NCI-H69 (cell line): ENCODE measurements at regions not wholly inside any gene's neighbourhood (a gene's known extent, or its start where the extent isn't known, plus 50 kb on each side); places are given as distances from the start of the nearest gene placed in this dataset.
"Not testable (repeated sequence)": the region's sequence is repeated elsewhere in the genome, so short reads cannot be mapped to it uniquely, and the experiment has no call there.

Experiments used
- DNase-seq: peaks from one replicate; lab custom pipeline; 2025; lab: John Stamatoyannopoulos, UW

DNA sequence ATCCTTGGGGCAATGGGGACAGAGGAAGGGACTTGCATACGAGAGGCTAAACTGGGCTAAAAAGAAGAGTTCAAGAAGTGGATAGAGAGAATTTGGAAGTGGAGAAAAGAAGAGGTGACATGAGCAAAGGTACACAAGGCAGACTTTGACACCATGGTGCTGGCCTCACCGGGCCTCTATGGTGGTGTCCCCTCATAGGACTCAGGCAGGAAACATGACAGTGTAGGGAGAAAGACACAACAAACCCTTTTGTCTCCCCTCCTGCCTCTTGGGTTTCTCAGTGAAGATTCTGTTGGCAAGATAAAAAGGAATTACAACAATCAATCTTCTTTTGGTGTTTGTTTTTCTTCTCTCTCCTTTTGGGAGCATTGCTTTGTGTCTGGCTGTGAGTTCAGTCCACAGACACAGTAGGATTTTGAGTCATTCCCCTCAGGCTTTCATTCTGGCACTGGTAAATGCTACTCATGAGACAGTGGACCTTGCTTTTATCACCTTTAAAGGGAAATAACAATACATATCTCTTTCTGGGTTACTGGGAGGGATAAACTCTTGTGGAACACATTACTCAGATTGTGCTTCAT, 827.7 kb downstream of the TNS3 start:
- no peak for DNase-seq

- no peak for DNase-seq
Measured at GRCh38 chr7:46753662-46754061, 828.2 kb downstream of the TNS3 start.

DNA sequence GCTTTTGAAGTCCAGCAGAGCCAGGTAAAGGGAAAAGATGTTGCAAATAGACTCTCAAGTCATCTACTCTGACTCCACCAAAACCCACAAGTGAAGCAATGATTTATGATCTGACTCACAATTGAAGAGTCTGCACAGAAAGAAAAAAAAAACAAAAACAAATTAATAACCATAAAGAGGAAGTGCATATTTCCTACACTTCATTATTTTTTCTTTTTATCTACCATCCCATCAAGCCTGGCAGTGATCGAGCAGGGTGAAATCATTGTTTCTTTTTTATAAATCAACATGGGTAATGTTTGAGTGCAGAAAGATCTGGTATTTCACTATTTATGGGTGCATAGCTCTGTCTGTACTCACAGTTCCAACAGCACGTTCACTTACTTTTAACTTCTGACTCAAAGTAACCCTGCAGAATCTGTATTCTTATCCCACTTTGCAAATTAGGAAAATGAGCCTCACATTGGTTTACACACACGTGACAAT, 829.0 kb downstream of the TNS3 start:
- no peak for DNase-seq

DNA sequence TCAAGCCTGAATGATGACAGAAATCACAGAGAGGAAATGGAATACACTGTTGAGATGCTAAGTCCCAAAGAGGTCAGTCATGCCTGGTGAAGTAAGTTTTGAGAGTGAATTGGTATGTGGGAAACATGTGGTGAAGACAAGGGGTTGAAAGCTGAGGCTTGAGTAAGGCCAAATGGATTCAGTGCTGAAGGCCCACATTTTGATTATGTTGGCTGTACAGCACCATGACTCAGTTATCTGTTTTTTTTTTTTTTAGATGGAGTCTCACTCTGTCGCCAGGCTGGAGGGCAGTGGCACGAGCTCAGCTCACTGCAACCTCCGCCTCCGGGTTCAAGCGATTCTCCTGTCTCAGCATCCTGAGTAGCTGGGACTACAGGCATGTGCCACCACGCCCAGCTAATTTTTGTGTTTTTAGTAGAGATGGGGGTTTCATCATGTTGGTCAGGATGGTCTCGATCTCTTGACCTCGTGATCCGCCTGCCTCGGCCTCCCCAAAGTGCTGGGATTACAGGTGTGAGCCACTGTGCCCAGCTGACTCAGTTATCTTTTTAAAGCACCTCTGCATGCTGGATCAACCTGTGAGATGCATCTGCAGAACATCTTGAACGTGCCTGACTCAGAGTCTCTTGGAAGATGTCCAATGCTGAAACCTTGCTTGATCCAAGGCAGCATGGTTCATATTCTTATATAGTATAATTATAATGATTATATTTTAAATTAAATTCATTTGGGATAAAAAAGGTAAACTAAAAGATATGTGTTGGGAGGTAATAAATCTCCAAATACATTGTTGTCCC, 829.8 kb downstream of the TNS3 start:
- not testable (repeated sequence) for DNase-seq

GRCh38 chr7:46751471-46751870, 830.4 kb upstream of the IGFBP3 start:
- no peak for DNase-seq

- no peak for DNase-seq
Measured at GRCh38 chr7:46750321-46750865, 829.3 kb upstream of the IGFBP3 start.

- no peak for DNase-seq
Measured at GRCh38 chr7:46747869-46748576, 827.0 kb upstream of the IGFBP3 start.

DNA sequence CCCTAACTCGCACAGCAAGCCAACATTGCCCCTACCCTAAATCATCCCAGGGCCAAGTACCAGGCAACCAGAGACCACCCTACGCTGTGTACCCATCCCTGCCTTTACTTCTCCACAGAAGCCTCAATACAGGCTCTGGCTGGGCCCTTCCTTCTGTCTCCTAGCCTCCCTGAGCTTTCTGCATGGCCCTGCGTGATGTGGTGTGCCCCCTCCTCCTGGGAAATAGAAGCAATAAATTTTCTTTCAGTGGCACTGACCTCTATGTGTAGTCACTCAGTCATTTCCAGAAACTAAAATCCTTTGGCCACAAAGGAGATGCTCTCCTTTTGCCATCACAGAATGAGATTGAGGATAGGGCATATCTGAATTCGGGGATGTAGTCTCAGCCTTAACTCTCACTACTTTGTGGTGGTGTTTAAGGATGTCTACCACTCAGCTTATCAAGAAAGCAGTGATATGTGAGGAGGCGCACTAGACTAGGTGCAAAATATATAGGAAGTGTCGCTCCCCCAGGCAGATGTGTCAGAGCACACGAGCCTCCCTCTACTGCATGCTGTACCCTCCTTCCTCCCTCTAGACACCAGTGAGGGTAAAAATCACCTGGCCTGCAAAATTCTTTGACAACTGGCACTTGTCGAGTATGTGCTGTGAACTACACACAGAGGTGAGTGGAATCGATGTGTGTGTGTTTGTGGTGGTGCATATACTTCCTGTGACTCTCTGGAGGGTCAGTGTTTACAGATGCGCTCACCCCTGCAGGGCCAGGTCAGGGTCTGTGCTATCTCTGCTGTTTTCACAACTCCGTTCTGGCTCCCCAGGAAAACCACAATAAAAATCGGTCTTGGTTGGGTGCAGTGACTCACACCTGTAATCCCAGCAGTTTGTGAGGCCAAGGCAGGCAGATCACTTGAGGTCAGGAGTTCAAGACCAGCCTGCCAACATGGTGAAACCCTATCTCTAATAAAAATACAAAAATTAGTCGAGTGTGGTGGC, 825.9 kb upstream of the IGFBP3 start:
- DNase-seq, result no peak

DNA sequence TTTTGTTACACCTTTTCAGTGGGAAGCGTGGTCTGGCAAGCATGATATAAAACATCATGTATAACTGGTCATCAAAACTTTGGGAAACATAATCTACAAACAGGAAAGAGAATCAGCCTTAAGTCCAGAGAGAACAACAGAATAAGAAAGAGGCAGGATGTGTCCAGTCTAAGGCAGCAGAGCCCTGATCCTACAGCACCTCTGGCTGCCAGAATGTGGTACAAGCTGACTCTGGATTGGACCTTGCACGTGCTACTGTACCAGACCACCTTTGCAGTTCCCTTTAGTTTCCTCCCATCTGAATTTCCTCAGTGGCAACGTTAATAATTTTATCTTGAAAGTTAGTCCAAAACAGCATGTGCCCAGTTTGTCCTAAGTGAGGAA, 824.6 kb upstream of the IGFBP3 start:
- DNase-seq, result no peak

GRCh38 chr7:46744957-46745706, 824.1 kb upstream of the IGFBP3 start:
- no peak for DNase-seq

DNA sequence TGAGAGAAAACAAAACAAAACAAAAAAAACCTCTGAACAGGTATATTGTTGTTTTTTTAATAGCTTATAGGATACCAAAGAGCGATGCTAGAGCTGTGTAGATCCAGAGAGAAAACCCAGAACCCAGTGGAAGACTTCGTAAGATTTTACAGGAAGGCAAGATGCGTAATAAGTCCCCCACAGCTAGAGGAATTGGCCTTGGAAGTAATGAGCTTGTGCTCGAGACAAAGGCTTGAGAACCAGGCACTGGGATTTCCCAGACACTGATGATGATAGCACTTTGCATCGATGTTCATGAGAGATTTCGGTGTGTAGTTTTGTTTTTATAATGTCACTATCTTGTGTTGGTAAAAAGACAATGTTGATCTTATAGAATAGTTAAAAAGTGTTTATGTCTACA, 821.5 kb upstream of the IGFBP3 start:
- no peak for DNase-seq

DNA sequence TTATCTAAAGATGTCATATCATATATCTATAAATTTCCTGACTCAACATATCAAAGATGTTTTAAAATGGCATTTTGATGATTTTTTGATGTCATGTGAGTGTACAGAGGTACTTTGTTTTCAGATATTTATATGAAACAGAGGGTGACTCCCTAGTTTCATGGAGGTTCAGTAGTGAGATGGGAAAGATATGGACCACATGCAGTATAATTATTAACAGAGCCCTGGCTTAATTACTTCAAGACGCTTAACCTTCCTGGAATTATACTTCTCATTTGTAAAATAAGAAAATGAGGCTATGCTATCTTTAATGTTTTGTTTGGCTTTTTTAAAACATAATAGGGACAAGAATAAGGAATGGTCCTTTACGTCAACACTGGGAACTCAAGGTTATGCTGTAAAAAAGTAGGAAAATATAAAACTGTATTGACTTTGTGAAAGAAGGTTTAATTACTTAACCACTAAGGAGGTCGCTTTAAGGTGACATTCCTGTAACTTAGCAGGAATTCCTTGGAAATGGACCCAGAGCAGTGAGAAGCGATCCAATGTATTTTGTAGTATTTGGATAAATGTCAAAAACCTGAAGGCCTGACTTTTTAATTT, 821.0 kb upstream of the IGFBP3 start:
- DNase-seq, result no peak

GRCh38 chr7:46741181-46741580, 820.1 kb upstream of the IGFBP3 start:
- no peak for DNase-seq

DNA sequence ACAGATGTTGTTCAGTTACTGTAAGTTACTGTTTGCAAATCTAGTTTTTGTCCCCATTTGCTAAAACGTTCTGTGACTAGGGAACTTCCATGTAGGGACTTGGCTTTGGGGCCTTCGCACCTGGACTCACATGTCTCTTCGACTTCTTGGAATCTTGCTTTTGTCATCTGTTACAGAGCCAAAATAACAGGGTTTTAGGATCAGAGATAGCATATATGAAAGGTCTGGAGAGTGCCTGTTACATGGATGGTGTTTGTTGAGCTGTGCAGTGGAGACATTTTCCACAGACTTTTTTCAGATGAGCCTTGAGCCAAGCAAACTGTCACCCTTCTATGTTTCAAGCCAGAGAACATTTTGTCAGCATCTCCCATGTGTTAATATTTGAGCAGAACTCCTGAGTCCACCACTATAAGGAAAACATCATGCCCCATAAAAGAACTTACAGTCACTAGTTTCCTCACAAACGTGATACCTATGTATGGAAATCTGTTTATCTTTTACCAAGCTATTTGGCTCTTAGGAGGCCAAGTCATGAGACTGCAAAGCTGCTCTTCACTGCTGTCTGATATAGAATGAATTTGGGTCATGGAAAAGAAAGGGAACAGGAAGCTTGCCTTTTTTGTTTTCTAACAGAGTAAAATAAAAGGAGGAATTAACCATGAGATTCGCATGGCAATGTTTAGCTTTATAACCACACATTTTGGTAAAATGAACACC, 818.6 kb upstream of the IGFBP3 start:
- DNase-seq, result no peak

- DNase-seq, result no peak
Measured at GRCh38 chr7:46738796-46739195, 817.7 kb upstream of the IGFBP3 start.

- no peak for DNase-seq
Measured at GRCh38 chr7:46738165-46738564, 817.1 kb upstream of the IGFBP3 start.

GRCh38 chr7:46725838-46726237, 804.8 kb upstream of the IGFBP3 start:
- no peak for DNase-seq

DNA sequence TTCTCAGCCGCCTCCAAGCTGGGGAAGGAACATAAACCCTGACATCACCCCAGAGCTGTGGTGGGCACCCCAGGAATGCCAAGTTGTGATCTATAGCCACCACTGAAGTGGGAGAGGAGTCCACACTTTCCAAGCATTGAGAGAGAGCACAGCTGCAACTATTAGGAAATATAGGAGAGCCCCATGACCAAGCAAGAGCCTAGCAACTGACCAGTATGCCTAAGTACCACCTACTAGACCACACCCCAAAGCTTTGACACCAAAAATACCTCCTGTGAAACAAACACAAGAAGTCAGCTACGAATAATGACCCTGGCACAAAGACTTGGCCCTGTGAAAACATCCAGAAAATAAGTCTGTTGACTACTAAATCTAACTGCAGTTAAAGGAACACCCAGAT, 804.1 kb upstream of the IGFBP3 start:
- DNase-seq, result no peak

- DNase-seq, result no peak
Measured at GRCh38 chr7:46723742-46724141, 802.7 kb upstream of the IGFBP3 start.

GRCh38 chr7:46723003-46723402, 801.9 kb upstream of the IGFBP3 start:
- no peak for DNase-seq
